GM19452 (cell line): ENCODE measurements at regions not wholly inside any gene's neighbourhood (a gene's known extent, or its start where the extent isn't known, plus 50 kb on each side); places are given as distances from the start of the nearest gene placed in this dataset.

ENCODE experiments used
- ATAC-seq: cut with Tn5 transposase; IDR thresholded peaks from one replicate; pipeline ENCODE4 v1.9.1; 2021; ENCODE audit not compliant: unreplicated experiment

- ATAC-seq, result no peak
These were observed 140.6 kb upstream of the STC2 start for GRCh38 chr5:173468821-173469251.

DNA sequence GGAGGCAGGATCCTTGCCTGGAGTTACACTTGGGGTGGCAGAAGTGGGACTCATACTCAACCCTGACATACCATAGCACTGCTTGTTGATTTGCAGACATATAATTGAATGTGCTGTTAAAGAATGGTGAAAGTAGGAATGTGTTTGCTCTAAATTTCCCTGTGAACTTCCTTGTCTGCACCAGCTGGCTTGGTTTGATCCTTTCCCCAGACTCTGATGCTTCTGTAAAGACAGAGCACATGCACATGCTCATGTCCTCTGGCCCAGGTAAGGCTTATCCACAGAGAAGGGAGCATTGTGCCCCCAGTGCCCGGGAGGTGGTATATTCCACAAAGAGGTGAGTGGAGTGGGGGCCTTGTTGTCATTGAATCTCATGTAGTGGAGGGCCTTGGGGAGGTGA is 138.0 kb upstream of the STC2 start:
- ATAC-seq, result no peak

GRCh38 chr5:173464813-173465212 is 136.6 kb upstream of the STC2 start:
- ATAC-seq, result no peak

GRCh38 chr5:173463207-173463606 is 135.0 kb upstream of the STC2 start:
- ATAC-seq, result no peak

- ATAC-seq, result no peak
These were observed 130.8 kb upstream of the STC2 start for GRCh38 chr5:173458828-173459609.

DNA sequence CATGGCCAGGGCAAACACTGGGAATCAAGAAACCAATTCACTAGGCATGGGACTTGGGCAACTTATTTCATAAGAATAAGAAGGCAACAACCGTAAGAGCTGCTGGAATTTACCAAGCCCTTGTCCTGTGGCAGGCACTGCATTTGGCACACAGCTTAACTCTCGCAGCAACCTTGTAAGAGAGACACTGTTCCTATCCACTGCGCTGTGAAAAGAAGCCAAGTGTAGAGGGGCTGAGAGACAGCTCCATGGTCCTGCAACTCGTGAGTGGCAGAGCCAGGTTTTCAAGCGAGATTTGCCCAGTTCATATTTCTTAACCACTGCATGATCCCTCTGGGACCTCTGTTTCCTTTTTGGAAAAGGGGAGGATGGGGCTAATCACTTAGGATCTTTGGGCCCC is 129.3 kb upstream of the STC2 start:
- ATAC-seq, result no peak

GRCh38 chr5:173456751-173457171 is 128.5 kb upstream of the STC2 start:
- ATAC-seq, result no peak

- no peak for ATAC-seq
These were observed 128.0 kb upstream of the STC2 start for GRCh38 chr5:173456181-173456580.

DNA sequence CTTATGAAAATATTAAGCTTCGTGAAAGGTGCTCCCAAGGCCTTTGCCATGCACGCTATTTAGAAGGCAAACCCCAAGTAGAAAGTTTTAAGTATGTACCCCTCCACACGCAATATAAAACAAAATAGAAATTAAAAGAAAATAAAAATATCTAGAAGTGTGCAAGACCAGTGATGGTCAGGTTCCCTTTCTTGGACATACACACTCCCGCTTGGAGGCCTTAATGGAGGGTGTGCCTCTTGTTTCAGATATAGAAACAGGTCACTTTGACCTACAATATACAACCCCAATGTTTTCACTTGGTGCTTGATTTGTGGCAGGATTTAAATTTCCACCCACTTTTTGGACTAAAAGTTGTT is 127.4 kb upstream of the STC2 start:
- ATAC-seq, result no peak

- ATAC-seq, result no peak
These were observed 126.8 kb upstream of the STC2 start for GRCh38 chr5:173454736-173455598.

DNA sequence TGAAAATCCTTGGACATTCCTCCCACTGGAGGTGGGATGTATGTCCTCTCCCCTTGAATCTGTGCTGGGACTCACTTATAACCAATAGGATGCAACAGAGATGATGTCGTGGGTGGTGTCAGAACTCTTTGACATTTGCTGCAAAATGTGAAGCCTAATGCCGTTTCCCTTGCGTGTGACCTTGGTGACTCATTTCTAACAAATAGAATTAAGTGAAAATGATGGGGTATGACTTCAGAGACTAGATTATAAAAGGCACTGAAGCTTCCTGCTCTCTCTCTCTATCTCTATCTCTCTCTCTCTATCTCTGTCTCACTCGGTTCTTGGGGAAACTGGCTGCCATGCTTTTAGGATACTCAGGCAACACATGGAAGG is 126.1 kb upstream of the STC2 start:
- ATAC-seq, result no peak

DNA sequence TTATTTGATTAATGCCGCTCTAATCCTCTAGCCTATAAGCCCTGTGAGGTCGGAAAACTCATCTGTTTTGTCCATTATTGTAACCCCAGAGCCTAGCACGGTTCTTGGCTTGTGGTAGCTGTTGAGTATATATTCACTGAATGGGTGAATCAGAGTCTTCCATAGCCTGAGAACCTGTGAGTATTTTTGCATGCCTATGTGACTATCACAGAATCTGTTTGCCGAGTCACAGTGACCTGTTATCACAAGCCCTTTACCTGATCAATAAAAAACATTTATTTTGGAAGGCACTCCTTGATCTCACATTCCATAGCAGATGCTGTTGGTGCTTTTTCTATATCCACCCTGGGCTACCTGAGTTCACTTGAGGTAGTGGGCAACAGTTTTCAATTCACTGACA is 125.0 kb upstream of the STC2 start:
- no peak for ATAC-seq

- no peak for ATAC-seq
These were observed 124.1 kb upstream of the STC2 start for GRCh38 chr5:173452119-173452905.

GRCh38 chr5:173451651-173452050 is 123.4 kb upstream of the STC2 start:
- no peak for ATAC-seq

- ATAC-seq, result no peak
These were observed 122.8 kb upstream of the STC2 start for GRCh38 chr5:173451031-173451430.

DNA sequence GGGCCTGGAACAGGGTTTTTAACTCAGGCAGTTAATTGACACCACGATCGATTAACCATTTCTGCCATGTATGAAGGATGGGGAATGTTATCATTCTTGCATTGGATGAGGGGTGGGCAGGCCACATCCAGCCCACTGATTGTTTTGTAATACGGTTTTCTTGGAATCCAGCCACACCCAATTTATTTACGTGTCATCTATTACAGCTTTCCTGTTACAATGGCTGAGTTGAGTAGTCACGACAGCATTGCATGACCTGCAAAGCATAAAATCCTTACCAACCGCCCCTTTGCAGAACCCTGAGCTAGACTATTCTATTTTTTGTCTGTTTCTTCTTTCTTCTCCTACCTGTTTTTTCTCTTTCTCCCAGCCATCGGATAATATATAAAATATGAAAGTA is 122.0 kb upstream of the STC2 start:
- no peak for ATAC-seq

GRCh38 chr5:173448856-173449255 is 120.6 kb upstream of the STC2 start:
- ATAC-seq, result no peak

DNA sequence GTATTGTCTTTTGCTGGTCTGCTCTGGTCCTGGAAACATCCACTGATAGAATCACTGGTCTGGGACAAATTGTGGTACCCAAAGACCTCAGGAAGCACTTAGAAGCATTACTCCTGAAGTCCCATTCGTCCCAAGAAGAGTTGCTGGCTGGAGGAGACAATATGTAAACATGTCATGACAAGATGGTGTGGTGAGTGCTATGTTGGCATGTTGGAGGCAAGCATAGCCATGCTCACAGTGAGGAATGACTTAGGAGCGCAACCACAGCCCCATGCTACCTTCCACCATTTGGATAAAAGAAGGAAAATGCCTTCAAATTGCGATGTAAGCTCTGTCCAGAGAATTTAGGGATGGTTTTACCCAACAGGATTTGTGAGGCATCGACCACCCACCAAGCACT is 115.8 kb upstream of the STC2 start:
- ATAC-seq, result no peak

DNA sequence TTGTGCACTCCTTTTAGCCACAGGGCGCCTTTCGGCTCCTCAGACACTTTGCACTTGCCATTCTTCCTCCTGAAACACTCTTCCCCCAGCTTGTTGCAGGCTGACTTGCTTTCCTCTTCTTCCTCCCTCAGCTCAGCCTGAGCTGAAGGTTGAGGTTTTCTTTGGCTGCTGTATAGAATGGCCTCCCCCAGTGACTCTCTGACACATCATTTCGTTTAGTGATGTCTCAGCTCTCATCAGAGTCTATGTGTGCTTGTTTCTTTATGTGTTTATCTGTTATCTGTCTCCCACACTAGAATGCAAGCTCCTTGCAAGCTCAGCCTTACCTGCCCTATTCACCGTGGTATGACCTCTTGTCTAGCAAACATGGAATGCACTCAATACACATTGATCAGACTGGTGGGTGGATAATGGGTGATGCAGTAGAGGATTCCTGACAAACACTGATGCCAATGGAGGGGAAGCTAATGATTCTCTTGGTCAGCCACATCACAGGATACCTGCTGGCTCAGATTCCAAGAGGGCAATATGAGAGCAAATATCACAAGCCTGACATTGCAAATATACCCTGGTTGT is 112.9 kb upstream of the STC2 start:
- ATAC-seq, result no peak

DNA sequence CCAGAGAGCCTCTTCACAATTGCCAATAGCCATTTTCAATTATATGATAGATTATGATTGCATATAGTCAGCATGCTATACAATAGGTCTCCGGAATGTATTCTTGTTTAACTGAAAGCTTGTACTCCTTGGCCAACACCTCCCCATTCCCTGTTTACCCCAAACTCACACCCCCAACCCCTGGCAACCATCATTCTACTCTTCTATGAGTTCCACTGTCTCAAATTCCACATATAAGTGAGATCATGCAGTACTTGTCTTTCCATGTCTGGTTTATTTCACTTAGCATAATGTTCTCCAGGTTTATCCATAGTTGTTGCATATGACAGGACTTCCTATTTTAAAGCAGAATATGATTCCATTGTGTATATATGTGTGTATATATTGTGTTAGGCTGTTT is 110.7 kb upstream of the STC2 start:
- ATAC-seq, result no peak

DNA sequence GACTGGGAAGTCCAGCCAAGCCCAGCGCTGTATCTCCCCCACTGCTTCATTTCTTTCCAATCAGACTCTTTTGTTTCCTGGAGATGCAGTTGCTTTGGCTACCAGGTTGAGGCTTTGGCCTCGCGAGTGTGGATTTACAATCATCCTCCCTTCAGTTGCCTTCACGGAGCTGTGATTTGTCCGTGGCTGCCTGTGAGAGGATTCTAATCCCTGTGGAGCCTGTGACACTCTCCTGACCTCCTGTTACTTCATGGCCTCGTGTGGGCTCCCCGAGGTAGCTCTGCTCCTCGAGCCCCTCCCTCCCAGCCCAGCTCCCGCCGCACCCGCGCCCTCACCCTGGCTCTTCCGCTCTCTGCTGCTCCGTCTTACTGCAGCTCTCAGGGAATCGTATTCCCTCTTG is 107.2 kb upstream of the STC2 start:
- ATAC-seq, result no peak
